GM21576 (cell line): ENCODE measurements at regions not wholly inside any gene's neighbourhood (a gene's known extent, or its start where the extent isn't known, plus 50 kb on each side); places are given as distances from the start of the nearest gene placed in this dataset.

Experiments used
- ATAC-seq: cut with Tn5 transposase; IDR thresholded peaks from one replicate; pipeline ENCODE4 v1.9.1; 2021; ENCODE audit warnings: mild to moderate bottlenecking, moderate library complexity; ENCODE audit not compliant: unreplicated experiment

- no peak for ATAC-seq
Measured at GRCh38 chr18:25455646-25456045, 103.7 kb upstream of the ZNF521 start.

- no peak for ATAC-seq
Measured at GRCh38 chr18:25455159-25455558, 103.2 kb upstream of the ZNF521 start.

- ATAC-seq = no peak
Measured at GRCh38 chr18:25454730-25455129, 102.8 kb upstream of the ZNF521 start.

GRCh38 chr18:25454270-25454659, 102.3 kb upstream of the ZNF521 start:
- ATAC-seq = no peak

GRCh38 chr18:25453556-25454269, 101.7 kb upstream of the ZNF521 start:
- ATAC-seq = no peak

DNA sequence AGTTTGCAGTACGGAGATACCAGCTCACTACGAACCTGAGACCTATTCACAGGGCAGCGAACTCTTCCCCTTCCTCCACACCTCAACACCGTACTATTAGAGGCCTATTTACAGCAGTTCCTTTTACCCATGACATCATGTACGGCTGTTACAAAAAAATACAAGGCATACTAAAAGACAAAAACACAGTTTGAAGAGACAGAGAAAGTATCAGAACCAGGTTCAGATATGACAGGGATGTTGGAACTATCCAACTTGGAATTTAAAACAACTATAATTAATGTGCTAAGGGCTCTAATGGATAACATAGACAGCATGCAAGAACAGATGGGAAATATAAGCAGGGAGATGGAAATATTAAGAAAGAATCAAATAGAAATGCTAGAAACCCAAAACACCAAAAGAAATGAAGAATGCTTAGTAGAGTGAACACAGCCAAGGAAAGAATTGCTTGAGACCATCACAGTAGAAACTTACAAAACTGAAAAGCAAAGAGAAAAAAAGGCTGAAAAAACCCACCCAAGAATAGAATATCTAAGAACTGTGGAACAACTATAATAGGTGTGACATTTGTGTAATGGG, 99.2 kb upstream of the ZNF521 start:
- ATAC-seq = no peak

DNA sequence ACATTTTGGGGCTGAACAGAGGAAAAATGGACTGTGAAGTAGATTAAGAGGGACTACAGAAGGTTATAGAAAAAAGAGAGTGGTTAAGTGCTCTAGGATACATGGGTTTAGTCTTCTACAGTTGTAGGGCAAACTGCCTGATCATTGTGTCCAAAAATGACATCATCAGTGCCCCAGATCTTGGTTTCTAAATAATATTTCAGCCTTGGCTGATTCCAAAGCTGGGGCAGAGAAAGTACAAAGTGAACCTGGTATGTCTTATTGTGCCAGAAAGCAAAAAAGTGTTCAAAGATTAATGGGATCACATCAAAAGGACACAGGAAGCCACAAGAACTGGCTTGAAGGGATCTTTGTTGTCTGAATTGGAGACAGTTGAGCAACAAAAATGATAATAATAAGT, 97.1 kb upstream of the ZNF521 start:
- ATAC-seq = no peak

DNA sequence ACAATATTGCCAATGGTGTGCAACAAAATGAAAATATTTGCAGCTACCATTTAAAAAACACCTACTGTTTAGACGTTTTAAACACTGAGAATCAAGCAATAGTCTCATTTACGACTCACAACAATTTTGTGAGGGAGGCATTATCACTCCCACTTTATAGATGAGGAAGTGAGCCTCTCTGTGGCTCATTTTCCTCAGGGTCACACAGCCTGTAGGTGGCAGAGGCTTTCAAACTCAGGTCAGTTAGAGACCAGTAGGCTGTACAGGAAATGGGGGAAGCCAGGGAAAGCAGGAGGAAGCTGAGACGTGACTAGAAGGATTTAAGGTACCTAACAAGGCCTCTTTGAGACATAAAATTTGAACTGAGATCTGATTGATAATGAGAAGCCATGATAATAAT, 95.0 kb upstream of the ZNF521 start:
- no peak for ATAC-seq

- ATAC-seq = no peak
Measured at GRCh38 chr18:25445430-25445829, 93.5 kb upstream of the ZNF521 start.

GRCh38 chr18:25443776-25444175, 91.8 kb upstream of the ZNF521 start:
- ATAC-seq = no peak

- ATAC-seq = no peak
Measured at GRCh38 chr18:25435149-25435782, 83.3 kb upstream of the ZNF521 start.

DNA sequence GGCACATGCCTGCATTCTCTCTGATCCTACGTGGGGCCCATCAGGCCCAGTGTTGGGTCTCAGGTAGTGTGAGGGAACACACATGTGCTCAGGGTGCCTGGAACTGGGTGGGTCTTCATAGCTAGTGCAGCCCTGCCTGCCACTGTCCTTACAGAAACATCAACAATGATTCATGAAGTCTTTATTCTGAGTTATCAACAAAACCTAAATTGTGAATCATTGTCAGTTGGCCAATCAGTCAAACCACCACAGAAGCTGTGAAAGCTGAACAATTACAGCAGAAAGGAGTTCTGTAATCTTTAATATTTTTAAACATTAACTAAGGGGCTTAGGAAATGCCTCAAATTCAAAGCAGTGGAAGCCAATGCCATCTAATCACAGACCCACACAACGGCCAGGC, 82.8 kb upstream of the ZNF521 start:
- ATAC-seq = no peak

DNA sequence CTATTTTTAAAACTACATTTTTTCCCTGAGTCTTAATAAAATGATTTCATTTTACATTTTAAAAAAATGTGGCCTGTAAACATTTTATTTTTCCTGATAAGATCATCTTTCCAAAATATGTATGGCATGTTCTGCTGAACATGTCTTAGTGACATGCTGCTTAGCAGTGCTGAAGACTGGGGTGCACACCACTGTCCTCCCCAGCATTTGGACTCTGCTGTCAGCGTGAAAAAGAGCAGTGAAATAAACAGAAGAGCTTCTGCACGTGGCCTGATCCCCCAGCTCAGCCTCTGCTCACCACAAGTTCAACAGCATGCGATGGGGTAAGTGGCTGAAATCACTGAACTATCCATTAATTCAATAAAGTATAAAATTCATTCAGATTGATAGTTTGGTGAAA, 81.6 kb upstream of the ZNF521 start:
- no peak for ATAC-seq

- ATAC-seq = no peak
Measured at GRCh38 chr18:25425024-25425423, 73.1 kb upstream of the ZNF521 start.

DNA sequence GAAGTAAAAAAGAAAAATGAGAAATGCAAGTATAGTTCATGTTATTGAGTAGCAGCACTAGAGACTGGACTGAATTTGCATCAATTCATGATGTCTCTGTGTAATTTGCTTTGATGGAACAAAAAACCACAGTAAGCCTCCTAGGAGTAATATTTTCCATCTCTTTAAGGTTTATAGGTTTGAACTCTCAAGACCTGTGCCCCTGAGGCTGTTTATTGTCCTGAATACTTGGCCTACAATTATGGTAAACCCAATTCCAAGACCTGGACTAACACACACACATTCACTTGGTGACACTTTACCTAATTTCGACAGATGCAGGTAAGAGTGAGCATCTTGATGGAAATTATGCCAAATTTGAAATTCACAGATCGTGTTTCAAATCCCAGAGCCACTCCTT, 71.8 kb upstream of the ZNF521 start:
- no peak for ATAC-seq

GRCh38 chr18:25423267-25423666, 71.3 kb upstream of the ZNF521 start:
- no peak for ATAC-seq

DNA sequence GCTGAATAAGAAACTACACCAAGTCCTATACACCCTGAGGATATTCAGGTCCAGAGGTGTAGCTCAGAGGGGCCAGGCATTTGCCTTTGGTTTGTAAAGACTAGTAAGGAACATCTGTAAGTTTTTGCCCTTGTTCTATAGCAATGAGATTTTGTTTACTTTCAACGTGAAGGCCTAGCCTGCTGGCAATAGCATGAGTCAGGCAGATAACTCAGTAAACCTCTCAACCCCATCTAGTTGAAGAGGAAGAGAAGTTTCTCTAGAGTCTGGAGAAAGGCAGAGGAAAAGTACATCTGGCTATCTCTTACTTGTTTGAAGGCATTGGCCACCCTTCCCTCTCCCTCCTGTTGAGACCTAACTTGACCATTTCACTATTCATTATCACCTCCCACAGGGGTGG, 70.3 kb upstream of the ZNF521 start:
- ATAC-seq = no peak

GRCh38 chr18:25420077-25420825, 68.3 kb upstream of the ZNF521 start:
- ATAC-seq = no peak

DNA sequence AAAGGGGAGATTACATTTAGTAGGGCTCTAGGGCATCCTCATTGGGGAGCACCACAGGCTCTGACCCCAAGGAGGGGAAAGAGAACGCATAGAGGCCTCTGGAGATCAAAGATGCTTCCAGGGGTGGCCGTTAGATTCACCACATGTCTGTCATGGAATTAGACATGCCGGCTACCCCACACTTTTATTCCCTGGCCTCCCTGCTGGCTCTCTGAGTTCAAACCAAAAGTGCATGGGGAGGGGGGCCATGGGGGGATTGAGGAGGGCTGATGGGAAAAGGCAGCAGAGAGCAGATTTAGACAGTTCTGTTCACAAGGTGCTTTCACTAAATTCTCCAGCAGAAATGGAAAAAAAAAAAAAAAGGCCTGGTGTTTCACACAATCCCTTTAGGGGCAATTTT, 64.4 kb upstream of the ZNF521 start:
- ATAC-seq = no peak

DNA sequence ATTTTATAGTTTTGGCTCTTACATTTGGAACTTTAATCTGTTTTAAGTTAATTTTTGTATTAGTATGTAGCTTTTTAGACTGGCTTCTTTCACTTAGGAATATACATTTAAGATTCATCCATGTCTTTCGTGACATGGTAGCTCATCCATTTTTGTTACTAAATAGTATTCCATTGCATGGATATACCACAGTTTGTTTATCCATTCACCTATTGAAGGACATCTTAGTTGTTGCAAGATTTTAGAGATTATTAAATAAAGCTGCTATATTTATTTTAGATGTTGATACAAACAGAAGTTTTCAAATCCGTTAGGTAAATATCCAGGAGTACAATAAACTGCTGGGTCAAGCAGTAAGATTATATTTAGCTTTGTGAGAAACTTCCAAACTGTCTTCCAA, 58.0 kb upstream of the ZNF521 start:
- ATAC-seq = no peak

- no peak for ATAC-seq
Measured at GRCh38 chr18:25408293-25408692, 56.3 kb upstream of the ZNF521 start.
